GM23338 (cell line): ENCODE measurements at regions not wholly inside any gene's neighbourhood (a gene's known extent, or its start where the extent isn't known, plus 50 kb on each side); places are given as distances from the start of the nearest gene placed in this dataset.

Experiments
- ATAC-seq: fragments of 200-7000 bp; cut with Tn5 transposase; 3 replicates; pipeline ENCODE4 v1.9.1; 2020
- DNase-seq: peaks from one replicate; pipeline ENCODE4 v3.0.0-alpha.2; 2015; ENCODE audit warnings: low spot score
- H2AFZ ChIP-seq: fragments of 200-600 bp; sonication (generic); 2 replicates; pipeline ENCODE4 v1.8.0; 2016; ENCODE audit warnings: antibody characterized with exemption, mild to moderate bottlenecking, moderate library complexity
- H3F3A ChIP-seq: fragments of 200-600 bp; sonication (generic); replicated peaks from 2 replicates; pipeline ENCODE4 v1.8.0; 2017; ENCODE audit warnings: antibody characterized with exemption, mixed run types, low read depth
- H3K27ac ChIP-seq: fragments of 200-600 bp; sonication (generic); 2 replicates; pipeline ENCODE4 v1.6.1; 2016; ENCODE audit warnings: low read depth
- H3K27me3 ChIP-seq: fragments of 200-600 bp; sonication (generic); 2 replicates; pipeline ENCODE4 v1.8.0; 2016; ENCODE audit warnings: mild to moderate bottlenecking, mixed run types, moderate library complexity; ENCODE audit not compliant: insufficient read depth
- H3K36me3 ChIP-seq: fragments of 200-600 bp; sonication (generic); 2 replicates; pipeline ENCODE4 v1.8.0; 2016; ENCODE audit warnings: mild to moderate bottlenecking; ENCODE audit not compliant: insufficient read depth
- H3K4me1 ChIP-seq: fragments of 200-600 bp; sonication (generic); 2 replicates; pipeline ENCODE4 v1.8.0; 2016; ENCODE audit warnings: mild to moderate bottlenecking, moderate library complexity; ENCODE audit not compliant: insufficient read depth
- H3K4me2 ChIP-seq: fragments of 200-600 bp; sonication (generic); 2 replicates; pipeline ENCODE4 v1.7.1; 2017; ENCODE audit warnings: mixed run types
- H3K4me3 ChIP-seq: fragments of 200-600 bp; sonication (generic); 2 replicates; pipeline ENCODE4 v1.6.1; 2016; ENCODE audit warnings: mixed run types
- H3K79me2 ChIP-seq: fragments of 200-600 bp; sonication (generic); replicated peaks from 2 replicates; pipeline ENCODE4 v1.8.0; 2017; ENCODE audit warnings: mild to moderate bottlenecking; ENCODE audit not compliant: insufficient read depth
- H3K9me2 ChIP-seq: fragments of 200-600 bp; sonication (generic); 2 replicates; pipeline ENCODE4 v1.8.0; 2017; ENCODE audit not compliant: insufficient read depth
- H4K20me1 ChIP-seq: fragments of 200-600 bp; sonication (generic); replicated peaks from 2 replicates; pipeline ENCODE4 v1.8.0; 2017; ENCODE audit warnings: mild to moderate bottlenecking; ENCODE audit not compliant: insufficient read depth
- H3K27ac Mint-ChIP-seq: 2 replicates; pipeline ENCODE4 v1.8.0; 2020; ENCODE audit warnings: inconsistent platforms, mild to moderate bottlenecking, moderate library complexity, mixed read lengths
- H3K27me3 Mint-ChIP-seq: 3 replicates; pipeline ENCODE4 v1.8.0; 2022; ENCODE audit warnings: low read depth, mild to moderate bottlenecking, moderate library complexity, mixed read lengths, inconsistent platforms; ENCODE audit not compliant: insufficient read depth, poor library complexity
- H3K36me3 Mint-ChIP-seq: 3 replicates; pipeline ENCODE4 v1.8.0; 2021; ENCODE audit warnings: low read depth, mild to moderate bottlenecking, inconsistent platforms, moderate library complexity, mixed read lengths
- H3K4me1 Mint-ChIP-seq: 3 replicates; pipeline ENCODE4 v1.8.0; 2020; ENCODE audit warnings: mild to moderate bottlenecking, inconsistent platforms, mixed read lengths
- H3K4me3 Mint-ChIP-seq: 3 replicates; pipeline ENCODE4 v1.8.0; 2021; ENCODE audit warnings: moderate library complexity, mild to moderate bottlenecking, inconsistent platforms, mixed read lengths
- H3K9me3 Mint-ChIP-seq: 3 replicates; pipeline ENCODE4 v1.8.0; 2020; ENCODE audit warnings: moderate library complexity, mild to moderate bottlenecking, inconsistent platforms, mixed read lengths
- CREB1 ChIP-seq: fragments of 250-450 bp; sonication (Bioruptor Pico); IDR thresholded peaks from 2 replicates; pipeline ENCODE4 v1.5.0; 2020; ENCODE audit warnings: low read depth, mild to moderate bottlenecking, moderate library complexity
- EZH2 ChIP-seq: fragments of 200-600 bp; sonication (generic); IDR thresholded peaks from one replicate; pipeline ENCODE4 v1.8.0; 2017; ENCODE audit warnings: antibody characterized with exemption, mild to moderate bottlenecking, low read depth; ENCODE audit not compliant: unreplicated experiment
- EZH2phosphoT487 ChIP-seq: fragments of 200-600 bp; sonication (generic); IDR thresholded peaks from one replicate; pipeline ENCODE4 v1.8.1; 2018; ENCODE audit warnings: antibody characterized with exemption; ENCODE audit not compliant: unreplicated experiment
- NANOG ChIP-seq: IDR thresholded peaks from 2 replicates; pipeline ENCODE4 v1.6.1; 2016; ENCODE audit warnings: antibody characterized with exemption, borderline replicate concordance
- POLR2AphosphoS5 ChIP-seq: IDR thresholded peaks from 2 replicates; pipeline ENCODE4 v1.6.1; 2016; ENCODE audit warnings: antibody characterized with exemption, low read depth
- STAT1 ChIP-seq: IDR thresholded peaks from one replicate; pipeline ENCODE4 v1.6.1; 2016; ENCODE audit warnings: antibody characterized with exemption; ENCODE audit not compliant: unreplicated experiment
- ZNF114 ChIP-seq: fragments of 250-450 bp; sonication (Bioruptor Pico); IDR thresholded peaks from 2 replicates; pipeline ENCODE4 v1.5.0; 2020; ENCODE audit warnings: mild to moderate bottlenecking, moderate library complexity
- TF ChIP-seq, protein P1 (sequence below), 2 experiments: fragments of 200-600 bp in 1 of 2; sonication (generic) in 1 of 2; conservative IDR thresholded peaks; 2 replicates each; pipeline versions ENCODE4 v1.5.1 to v1.6.1; 2016 to 2017; ENCODE audit warnings: antibody characterized with exemption in 2 of 2, low read depth in 2 of 2, mild to moderate bottlenecking in 2 of 2, moderate library complexity in 1 of 2
- TF ChIP-seq, protein P2 (sequence below): IDR thresholded peaks from 2 replicates; pipeline ENCODE4 v1.6.1; 2016; ENCODE audit warnings: antibody characterized with exemption
- TF ChIP-seq, protein P3 (sequence below): fragments of 250-450 bp; sonication (Bioruptor Pico); IDR thresholded peaks from 2 replicates; pipeline ENCODE4 v1.5.0; 2020; ENCODE audit warnings: mild to moderate bottlenecking, moderate library complexity

DNA sequence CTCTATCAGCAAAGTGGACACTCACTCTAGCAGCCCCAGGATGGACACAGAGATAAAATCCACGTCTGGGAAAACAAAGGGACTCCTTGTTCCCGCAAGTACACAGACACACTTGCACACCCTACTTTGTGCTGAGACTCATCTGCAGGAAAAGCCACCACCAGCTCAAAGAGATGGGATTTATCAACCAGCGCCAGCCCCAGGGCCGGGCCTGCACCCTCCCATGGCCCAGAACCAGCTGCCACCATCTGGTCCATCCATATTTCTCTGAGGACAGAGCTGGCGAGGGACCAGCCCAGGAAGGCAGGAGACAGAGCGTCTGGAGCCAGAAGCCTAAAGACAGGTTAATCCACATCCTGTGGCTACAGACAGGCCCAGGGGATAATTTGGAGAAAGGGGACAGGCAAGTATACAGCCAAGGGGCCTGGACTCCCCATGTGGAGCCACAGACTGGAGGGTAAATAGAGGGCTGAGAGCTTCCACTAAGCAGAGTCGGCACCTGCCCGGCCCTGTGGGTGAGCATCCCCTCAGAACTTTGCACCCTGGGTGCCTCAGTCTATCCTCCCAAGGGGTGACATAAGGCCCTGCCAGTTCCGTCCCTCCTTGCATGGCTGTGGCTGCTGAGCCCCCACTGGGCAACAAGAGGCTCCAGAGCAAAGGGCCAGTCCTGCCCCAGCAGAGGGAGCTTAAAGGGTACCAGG lies 233.9 kb downstream of the PTPRU start (continued):
- TF ChIP-seq, protein P1, sequence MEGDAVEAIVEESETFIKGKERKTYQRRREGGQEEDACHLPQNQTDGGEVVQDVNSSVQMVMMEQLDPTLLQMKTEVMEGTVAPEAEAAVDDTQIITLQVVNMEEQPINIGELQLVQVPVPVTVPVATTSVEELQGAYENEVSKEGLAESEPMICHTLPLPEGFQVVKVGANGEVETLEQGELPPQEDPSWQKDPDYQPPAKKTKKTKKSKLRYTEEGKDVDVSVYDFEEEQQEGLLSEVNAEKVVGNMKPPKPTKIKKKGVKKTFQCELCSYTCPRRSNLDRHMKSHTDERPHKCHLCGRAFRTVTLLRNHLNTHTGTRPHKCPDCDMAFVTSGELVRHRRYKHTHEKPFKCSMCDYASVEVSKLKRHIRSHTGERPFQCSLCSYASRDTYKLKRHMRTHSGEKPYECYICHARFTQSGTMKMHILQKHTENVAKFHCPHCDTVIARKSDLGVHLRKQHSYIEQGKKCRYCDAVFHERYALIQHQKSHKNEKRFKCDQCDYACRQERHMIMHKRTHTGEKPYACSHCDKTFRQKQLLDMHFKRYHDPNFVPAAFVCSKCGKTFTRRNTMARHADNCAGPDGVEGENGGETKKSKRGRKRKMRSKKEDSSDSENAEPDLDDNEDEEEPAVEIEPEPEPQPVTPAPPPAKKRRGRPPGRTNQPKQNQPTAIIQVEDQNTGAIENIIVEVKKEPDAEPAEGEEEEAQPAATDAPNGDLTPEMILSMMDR (conservative IDR thresholded peaks at IDR 0.05; ENCODE audit: low read depth in 2 of 2) = no peak
- TF ChIP-seq EZH2 = no peak
- TF ChIP-seq, protein P2, sequence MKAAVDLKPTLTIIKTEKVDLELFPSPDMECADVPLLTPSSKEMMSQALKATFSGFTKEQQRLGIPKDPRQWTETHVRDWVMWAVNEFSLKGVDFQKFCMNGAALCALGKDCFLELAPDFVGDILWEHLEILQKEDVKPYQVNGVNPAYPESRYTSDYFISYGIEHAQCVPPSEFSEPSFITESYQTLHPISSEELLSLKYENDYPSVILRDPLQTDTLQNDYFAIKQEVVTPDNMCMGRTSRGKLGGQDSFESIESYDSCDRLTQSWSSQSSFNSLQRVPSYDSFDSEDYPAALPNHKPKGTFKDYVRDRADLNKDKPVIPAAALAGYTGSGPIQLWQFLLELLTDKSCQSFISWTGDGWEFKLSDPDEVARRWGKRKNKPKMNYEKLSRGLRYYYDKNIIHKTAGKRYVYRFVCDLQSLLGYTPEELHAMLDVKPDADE = no peak
- no peak for TF ChIP-seq EZH2phosphoT487
- no peak for TF ChIP-seq STAT1

DNA sequence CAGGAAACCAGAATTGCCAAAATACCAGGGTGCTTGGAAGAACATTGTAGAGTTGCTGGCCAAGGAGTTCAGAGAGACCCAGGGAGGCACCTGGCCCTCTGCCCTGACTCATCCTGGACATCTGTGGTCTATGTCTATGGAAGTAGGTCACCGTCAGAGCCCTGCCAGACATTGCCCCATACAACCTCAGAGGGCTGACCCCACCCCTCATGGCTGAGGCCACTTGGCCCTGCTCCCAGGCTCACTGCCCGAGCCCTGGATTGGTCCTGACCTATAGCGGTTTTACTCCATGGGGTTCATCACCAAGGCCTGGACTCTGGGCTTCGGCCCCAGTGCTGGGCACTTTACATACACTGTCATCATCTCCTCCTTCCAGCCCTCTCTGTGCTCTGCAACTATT lies 233.1 kb downstream of the PTPRU start:
- Mint-ChIP-seq H3K9me3 (peaks cover 21% of the 10 kb centered on the region), H3K4me3 (no peak overlapping the region), H3K36me3 (peaks cover 3% of the 10 kb centered on the region; the same call in 2 of the 3 replicates), H3K27me3 (peaks cover 11% of the 10 kb centered on the region), H3K4me1 (peaks cover 26% of the 10 kb centered on the region), H3K27ac (no peak overlapping the region)
- Histone ChIP-seq H4K20me1 (no peaks in the 10 kb centered on the region), H3K4me2 (no peak overlapping the region), H3K4me3 (no peak overlapping the region), H3K27ac (no peak overlapping the region), H3K9me2 (no peaks in the 10 kb centered on the region), H3K79me2 (no peaks in the 10 kb centered on the region), H3F3A (no peaks in the 10 kb centered on the region), H2AFZ (no peak overlapping the region), H3K36me3 (no peaks in the 10 kb centered on the region), H3K4me1 (peaks cover 5% of the 10 kb centered on the region; the same call in 1 of the 2 replicates), H3K27me3 (no peaks in the 10 kb centered on the region)
- no peak for ATAC-seq
- DNase-seq = no peak
- TF ChIP-seq NANOG = no peak
- TF ChIP-seq POLR2AphosphoS5 = no peak
- TF ChIP-seq, protein P1 (conservative IDR thresholded peaks at IDR 0.05; ENCODE audit: low read depth in 2 of 2) = no peak
- TF ChIP-seq, protein P3, sequence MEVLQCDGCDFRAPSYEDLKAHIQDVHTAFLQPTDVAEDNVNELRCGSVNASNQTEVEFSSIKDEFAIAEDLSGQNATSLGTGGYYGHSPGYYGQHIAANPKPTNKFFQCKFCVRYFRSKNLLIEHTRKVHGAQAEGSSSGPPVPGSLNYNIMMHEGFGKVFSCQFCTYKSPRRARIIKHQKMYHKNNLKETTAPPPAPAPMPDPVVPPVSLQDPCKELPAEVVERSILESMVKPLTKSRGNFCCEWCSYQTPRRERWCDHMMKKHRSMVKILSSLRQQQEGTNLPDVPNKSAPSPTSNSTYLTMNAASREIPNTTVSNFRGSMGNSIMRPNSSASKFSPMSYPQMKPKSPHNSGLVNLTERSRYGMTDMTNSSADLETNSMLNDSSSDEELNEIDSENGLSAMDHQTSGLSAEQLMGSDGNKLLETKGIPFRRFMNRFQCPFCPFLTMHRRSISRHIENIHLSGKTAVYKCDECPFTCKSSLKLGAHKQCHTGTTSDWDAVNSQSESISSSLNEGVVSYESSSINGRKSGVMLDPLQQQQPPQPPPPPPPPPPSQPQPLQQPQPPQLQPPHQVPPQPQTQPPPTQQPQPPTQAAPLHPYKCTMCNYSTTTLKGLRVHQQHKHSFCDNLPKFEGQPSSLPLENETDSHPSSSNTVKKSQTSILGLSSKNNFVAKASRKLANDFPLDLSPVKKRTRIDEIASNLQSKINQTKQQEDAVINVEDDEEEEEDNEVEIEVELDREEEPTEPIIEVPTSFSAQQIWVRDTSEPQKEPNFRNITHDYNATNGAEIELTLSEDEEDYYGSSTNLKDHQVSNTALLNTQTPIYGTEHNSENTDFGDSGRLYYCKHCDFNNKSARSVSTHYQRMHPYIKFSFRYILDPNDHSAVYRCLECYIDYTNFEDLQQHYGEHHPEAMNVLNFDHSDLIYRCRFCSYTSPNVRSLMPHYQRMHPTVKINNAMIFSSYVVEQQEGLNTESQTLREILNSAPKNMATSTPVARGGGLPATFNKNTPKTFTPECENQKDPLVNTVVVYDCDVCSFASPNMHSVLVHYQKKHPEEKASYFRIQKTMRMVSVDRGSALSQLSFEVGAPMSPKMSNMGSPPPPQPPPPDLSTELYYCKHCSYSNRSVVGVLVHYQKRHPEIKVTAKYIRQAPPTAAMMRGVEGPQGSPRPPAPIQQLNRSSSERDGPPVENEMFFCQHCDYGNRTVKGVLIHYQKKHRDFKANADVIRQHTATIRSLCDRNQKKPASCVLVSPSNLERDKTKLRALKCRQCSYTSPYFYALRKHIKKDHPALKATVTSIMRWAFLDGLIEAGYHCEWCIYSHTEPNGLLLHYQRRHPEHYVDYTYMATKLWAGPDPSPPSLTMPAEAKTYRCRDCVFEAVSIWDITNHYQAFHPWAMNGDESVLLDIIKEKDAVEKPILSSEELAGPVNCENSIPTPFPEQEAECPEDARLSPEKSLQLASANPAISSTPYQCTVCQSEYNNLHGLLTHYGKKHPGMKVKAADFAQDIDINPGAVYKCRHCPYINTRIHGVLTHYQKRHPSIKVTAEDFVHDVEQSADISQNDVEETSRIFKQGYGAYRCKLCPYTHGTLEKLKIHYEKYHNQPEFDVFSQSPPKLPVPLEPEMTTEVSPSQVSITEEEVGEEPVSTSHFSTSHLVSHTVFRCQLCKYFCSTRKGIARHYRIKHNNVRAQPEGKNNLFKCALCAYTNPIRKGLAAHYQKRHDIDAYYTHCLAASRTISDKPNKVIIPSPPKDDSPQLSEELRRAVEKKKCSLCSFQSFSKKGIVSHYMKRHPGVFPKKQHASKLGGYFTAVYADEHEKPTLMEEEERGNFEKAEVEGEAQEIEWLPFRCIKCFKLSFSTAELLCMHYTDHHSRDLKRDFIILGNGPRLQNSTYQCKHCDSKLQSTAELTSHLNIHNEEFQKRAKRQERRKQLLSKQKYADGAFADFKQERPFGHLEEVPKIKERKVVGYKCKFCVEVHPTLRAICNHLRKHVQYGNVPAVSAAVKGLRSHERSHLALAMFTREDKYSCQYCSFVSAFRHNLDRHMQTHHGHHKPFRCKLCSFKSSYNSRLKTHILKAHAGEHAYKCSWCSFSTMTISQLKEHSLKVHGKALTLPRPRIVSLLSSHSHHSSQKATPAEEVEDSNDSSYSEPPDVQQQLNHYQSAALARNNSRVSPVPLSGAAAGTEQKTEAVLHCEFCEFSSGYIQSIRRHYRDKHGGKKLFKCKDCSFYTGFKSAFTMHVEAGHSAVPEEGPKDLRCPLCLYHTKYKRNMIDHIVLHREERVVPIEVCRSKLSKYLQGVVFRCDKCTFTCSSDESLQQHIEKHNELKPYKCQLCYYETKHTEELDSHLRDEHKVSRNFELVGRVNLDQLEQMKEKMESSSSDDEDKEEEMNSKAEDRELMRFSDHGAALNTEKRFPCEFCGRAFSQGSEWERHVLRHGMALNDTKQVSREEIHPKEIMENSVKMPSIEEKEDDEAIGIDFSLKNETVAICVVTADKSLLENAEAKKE (CRISPR knock-in tag) = no peak
- TF ChIP-seq CREB1 = no peak
- TF ChIP-seq, protein P2 = no peak
- TF ChIP-seq ZNF114 (CRISPR knock-in tag) = no peak
- TF ChIP-seq STAT1 = no peak
